ENCODE measurements at regions not wholly inside any gene's neighbourhood (a gene's known extent, or its start where the extent isn't known, plus 50 kb on each side); places are given as distances from the start of the nearest gene placed in this dataset.

DNA sequence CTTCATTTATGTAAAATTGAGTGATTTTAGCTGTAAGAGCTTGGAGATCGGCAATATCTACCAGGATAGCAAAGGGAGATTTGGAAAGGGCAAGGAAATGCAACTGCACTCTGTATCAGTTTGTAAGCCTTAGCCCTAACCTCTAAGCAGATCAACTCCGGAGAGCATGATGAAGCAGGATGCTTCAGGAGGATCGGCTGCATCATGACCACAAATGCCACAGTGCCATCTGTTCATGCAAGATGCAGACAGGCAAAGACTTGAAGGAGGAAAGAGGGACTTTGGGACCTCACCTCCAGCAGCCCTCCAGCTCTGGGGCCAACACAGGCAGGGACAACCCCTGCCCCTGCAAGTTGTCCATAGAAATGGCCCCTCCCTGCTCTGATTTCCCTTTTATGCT, 377.6 kb upstream of the GATB start:
- no peaks in the 10 kb centered on the region for H4K20me1 ChIP-seq (ENCODE audit: insufficient read depth, low read length)
- POLR2A ChIA-PET = no interaction called here
- H3K4me1 ChIP-seq (ENCODE audit: insufficient read depth, low read length, poor library complexity, severe bottlenecking) = no peaks in the 10 kb centered on the region
- H3K4me2 ChIP-seq (ENCODE audit: low read length) = no peak overlapping the region
- no peak overlapping the region for H3K4me3 ChIP-seq (ENCODE audit: low read depth, low read length, poor library complexity, severe bottlenecking)
- intact Hi-C loops (cut with micrococcal nuclease; ENCODE audit: unreplicated experiment) = no loop called here
- CTCF ChIA-PET (ENCODE audit: unreplicated experiment) = no interaction called here
- no peak for DNase-seq (ENCODE audit: low spot score)
- H3K27ac ChIP-seq (ENCODE audit: low read depth, low read length, poor library complexity, severe bottlenecking) = no peak overlapping the region
- H3K36me3 ChIP-seq (ENCODE audit: insufficient read depth, low read length) = no peaks in the 10 kb centered on the region
- no peak overlapping the region for H2AFZ ChIP-seq (ENCODE audit: low read length)
- H3K9me2 ChIP-seq (ENCODE audit: insufficient read depth, low read length) = no peaks in the 10 kb centered on the region
- no peaks in the 10 kb centered on the region for H3K9me3 ChIP-seq (ENCODE audit: low read length)
- no peaks in the 10 kb centered on the region for H3K79me2 ChIP-seq (ENCODE audit: insufficient read depth, low read depth, low read length)
- no peak for TF ChIP-seq EZH2phosphoT487 (IDR thresholded peaks at IDR 0.05; ENCODE audit: borderline replicate concordance, low read depth, low read length)
- TF ChIP-seq, protein P1, sequence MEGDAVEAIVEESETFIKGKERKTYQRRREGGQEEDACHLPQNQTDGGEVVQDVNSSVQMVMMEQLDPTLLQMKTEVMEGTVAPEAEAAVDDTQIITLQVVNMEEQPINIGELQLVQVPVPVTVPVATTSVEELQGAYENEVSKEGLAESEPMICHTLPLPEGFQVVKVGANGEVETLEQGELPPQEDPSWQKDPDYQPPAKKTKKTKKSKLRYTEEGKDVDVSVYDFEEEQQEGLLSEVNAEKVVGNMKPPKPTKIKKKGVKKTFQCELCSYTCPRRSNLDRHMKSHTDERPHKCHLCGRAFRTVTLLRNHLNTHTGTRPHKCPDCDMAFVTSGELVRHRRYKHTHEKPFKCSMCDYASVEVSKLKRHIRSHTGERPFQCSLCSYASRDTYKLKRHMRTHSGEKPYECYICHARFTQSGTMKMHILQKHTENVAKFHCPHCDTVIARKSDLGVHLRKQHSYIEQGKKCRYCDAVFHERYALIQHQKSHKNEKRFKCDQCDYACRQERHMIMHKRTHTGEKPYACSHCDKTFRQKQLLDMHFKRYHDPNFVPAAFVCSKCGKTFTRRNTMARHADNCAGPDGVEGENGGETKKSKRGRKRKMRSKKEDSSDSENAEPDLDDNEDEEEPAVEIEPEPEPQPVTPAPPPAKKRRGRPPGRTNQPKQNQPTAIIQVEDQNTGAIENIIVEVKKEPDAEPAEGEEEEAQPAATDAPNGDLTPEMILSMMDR (conservative IDR thresholded peaks at IDR 0.05; ENCODE audit: low read length) = no peak
- BruUV-seq (replicated peaks) = no TSS peak

DNA sequence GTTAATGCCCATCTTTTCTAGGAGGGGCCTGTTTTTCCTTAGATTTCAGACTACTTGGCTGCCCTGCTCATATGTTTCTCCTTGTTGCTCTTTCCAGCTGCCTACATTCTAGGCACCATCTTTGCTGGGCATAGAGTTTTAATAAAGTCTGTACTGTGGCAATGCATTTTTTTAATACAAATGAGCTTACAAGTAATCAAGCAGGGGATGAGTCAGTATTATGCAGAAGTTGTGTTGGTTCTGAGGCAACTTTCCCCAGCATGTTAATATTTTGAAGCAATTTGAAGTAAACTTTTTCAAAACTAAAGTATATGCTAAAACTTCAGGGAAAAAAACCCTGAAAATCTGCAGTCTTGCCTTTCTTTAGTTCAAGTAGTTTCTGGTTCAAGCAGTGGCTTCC, 372.0 kb upstream of the GATB start:
- H3K4me1 ChIP-seq (ENCODE audit: insufficient read depth, low read length, poor library complexity, severe bottlenecking) = no peaks in the 10 kb centered on the region
- H2AFZ ChIP-seq (ENCODE audit: low read length) = no peak overlapping the region
- H3K79me2 ChIP-seq (ENCODE audit: insufficient read depth, low read depth, low read length) = no peaks in the 10 kb centered on the region
- DNase-seq (ENCODE audit: low spot score) = no peak
- H3K9me3 ChIP-seq (ENCODE audit: low read length) = no peaks in the 10 kb centered on the region
- no peaks in the 10 kb centered on the region for H3K36me3 ChIP-seq (ENCODE audit: insufficient read depth, low read length)
- POLR2A ChIA-PET = no interaction called here
- no peak overlapping the region for H3K27ac ChIP-seq (ENCODE audit: low read depth, low read length, poor library complexity, severe bottlenecking)
- no TSS peak for BruUV-seq (replicated peaks)
- no peak overlapping the region for H3K4me2 ChIP-seq (ENCODE audit: low read length)
- TF ChIP-seq EZH2phosphoT487 (IDR thresholded peaks at IDR 0.05; ENCODE audit: borderline replicate concordance, low read depth, low read length) = no peak
- H3K4me3 ChIP-seq (ENCODE audit: low read depth, low read length, poor library complexity, severe bottlenecking) = no peak overlapping the region
- no peaks in the 10 kb centered on the region for H4K20me1 ChIP-seq (ENCODE audit: insufficient read depth, low read length)
- CTCF ChIA-PET (ENCODE audit: unreplicated experiment) = no interaction called here
- H3K9me2 ChIP-seq (ENCODE audit: insufficient read depth, low read length) = no peaks in the 10 kb centered on the region
- intact Hi-C loops (cut with micrococcal nuclease; ENCODE audit: unreplicated experiment) = no loop called here

DNA sequence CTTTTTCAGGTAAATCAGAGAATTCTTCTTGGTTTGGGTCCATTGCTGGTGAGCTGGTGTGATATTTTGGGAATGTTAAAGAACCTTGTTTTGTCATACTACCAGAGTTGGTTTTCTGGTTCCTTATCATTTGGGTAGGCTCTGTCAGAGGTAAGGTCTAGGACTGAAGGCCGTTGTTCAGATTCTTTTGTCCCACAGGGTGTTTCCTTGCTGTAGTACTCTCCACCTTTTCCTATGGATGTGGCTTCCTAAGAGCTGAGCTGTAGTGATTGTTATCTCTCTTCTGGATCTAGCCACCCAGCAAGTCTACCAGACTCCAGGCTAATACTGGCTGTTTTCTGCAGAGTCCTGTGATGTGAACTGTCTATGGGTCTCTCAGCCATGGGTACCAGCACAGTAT, 367.5 kb upstream of the GATB start:
- Histone ChIP-seq H2AFZ (ENCODE audit: low read length) (no peak overlapping the region), H4K20me1 (ENCODE audit: insufficient read depth, low read length) (no peaks in the 10 kb centered on the region), H3K4me3 (ENCODE audit: low read depth, low read length, poor library complexity, severe bottlenecking) (no peak overlapping the region), H3K9me3 (ENCODE audit: low read length) (no peaks in the 10 kb centered on the region), H3K4me1 (ENCODE audit: insufficient read depth, low read length, poor library complexity, severe bottlenecking) (no peaks in the 10 kb centered on the region), H3K9me2 (ENCODE audit: insufficient read depth, low read length) (no peaks in the 10 kb centered on the region), H3K36me3 (ENCODE audit: insufficient read depth, low read length) (no peaks in the 10 kb centered on the region), H3K79me2 (ENCODE audit: insufficient read depth, low read depth, low read length) (no peaks in the 10 kb centered on the region), H3K27ac (ENCODE audit: low read depth, low read length, poor library complexity, severe bottlenecking) (no peak overlapping the region), H3K4me2 (ENCODE audit: low read length) (no peak overlapping the region)
- TF ChIP-seq EZH2phosphoT487 (IDR thresholded peaks at IDR 0.05; ENCODE audit: borderline replicate concordance, low read depth, low read length) = no peak
- TF ChIP-seq, protein P1 (conservative IDR thresholded peaks at IDR 0.05; ENCODE audit: low read length) = no peak
- DNase-seq (ENCODE audit: low spot score) = no peak
- intact Hi-C loops (cut with micrococcal nuclease; ENCODE audit: unreplicated experiment) = no loop called here
- ChIA-PET CTCF (ENCODE audit: unreplicated experiment) (no interaction called here), POLR2A (no interaction called here)
- BruUV-seq (replicated peaks) = no TSS peak

Data from OCI-LY7 (cell line).